Large intestine (tissue), 3 donors: ENCODE measurements at regions not wholly inside any gene's neighbourhood (a gene's known extent, or its start where the extent isn't known, plus 50 kb on each side); places are given as distances from the start of the nearest gene placed in this dataset.

Experiments used
- DNase-seq, 2 donors: peaks; one replicate each; pipeline versions ENCODE4 v3.0.0 to v3.0.0-alpha.2; 2013
- H3K27ac ChIP-seq: one replicate; pipeline ENCODE4 v1.5.1; 2013; ENCODE audit warnings: low read length
- H3K27me3 ChIP-seq: 2 replicates; pipeline ENCODE4 v1.6.1; 2013; ENCODE audit warnings: low read length; ENCODE audit not compliant: control insufficient read depth, insufficient read depth
- H3K36me3 ChIP-seq: 2 replicates; pipeline ENCODE4 v1.6.1; 2013; ENCODE audit warnings: low read length; ENCODE audit not compliant: control insufficient read depth, insufficient read depth
- H3K4me1 ChIP-seq: one replicate; pipeline ENCODE4 v1.6.1; 2013; ENCODE audit warnings: low read length; ENCODE audit not compliant: control insufficient read depth, insufficient read depth
- H3K4me3 ChIP-seq: one replicate; pipeline ENCODE4 v1.5.1; 2013; ENCODE audit warnings: low read length
- H3K9me3 ChIP-seq: one replicate; pipeline ENCODE4 v1.6.1; 2013; ENCODE audit warnings: mild to moderate bottlenecking, low read depth, low read length, moderate library complexity; ENCODE audit not compliant: control insufficient read depth
- WGBS: methylation state at CpG from one replicate; pipeline ENCODE4 v1.1.5; 2013; ENCODE audit warnings: low lambda C conversion rate; ENCODE audit not compliant: insufficient coverage; 5-methylcytosine and 5-hydroxymethylcytosine counted together

- Histone ChIP-seq H3K4me1 (no peaks in the 10 kb centered on the region), H3K9me3 (no peaks in the 10 kb centered on the region), H3K36me3 (no peaks in the 10 kb centered on the region), H3K27me3 (no peaks in the 10 kb centered on the region), H3K4me3 (no peak overlapping the region), H3K27ac (no peak overlapping the region)
- 83% methylated on average over 1 of the region's 2 CpGs for whole genome bisulfite sequencing
- no peak for DNase-seq
Measured at GRCh38 chr12:29991924-29992323, 208.2 kb upstream of the TMTC1 start.

DNA sequence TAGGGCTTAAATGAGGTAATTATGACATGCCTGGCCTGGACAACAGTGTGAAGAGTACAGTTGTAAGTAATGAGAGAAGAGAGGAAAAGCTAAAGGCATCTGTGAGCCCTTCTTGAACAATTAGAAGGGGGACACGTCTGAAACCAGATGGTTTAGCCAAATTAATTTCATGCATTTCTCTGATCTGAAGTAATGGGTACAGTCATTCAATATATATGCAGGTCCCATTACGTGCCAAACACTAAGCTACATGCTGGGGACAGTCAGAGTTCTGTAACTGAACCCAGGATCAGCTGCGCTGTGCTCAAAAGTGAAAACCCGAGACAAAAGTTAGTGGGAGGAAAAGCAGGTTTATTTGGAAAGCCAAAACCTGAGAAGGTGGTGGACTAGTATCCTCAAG, 207.2 kb upstream of the TMTC1 start:
- H3K9me3 ChIP-seq = no peaks in the 10 kb centered on the region
- H3K36me3 ChIP-seq = no peaks in the 10 kb centered on the region
- no peaks in the 10 kb centered on the region for H3K4me1 ChIP-seq
- H3K27ac ChIP-seq = no peak overlapping the region
- WGBS = 100% methylated on average over 1 of the region's 4 CpGs
- DNase-seq = no peak
- no peaks in the 10 kb centered on the region for H3K27me3 ChIP-seq
- H3K4me3 ChIP-seq = no peak overlapping the region

- H3K27ac ChIP-seq = no peak overlapping the region
- WGBS = 80% methylated on average over 2 of the region's 2 CpGs
- H3K4me1 ChIP-seq = no peaks in the 10 kb centered on the region
- no peaks in the 10 kb centered on the region for H3K36me3 ChIP-seq
- H3K4me3 ChIP-seq = no peak overlapping the region
- DNase-seq = no peak
- no peaks in the 10 kb centered on the region for H3K27me3 ChIP-seq
- no peaks in the 10 kb centered on the region for H3K9me3 ChIP-seq
Measured at GRCh38 chr12:29983851-29984250, 200.1 kb upstream of the TMTC1 start.

DNA sequence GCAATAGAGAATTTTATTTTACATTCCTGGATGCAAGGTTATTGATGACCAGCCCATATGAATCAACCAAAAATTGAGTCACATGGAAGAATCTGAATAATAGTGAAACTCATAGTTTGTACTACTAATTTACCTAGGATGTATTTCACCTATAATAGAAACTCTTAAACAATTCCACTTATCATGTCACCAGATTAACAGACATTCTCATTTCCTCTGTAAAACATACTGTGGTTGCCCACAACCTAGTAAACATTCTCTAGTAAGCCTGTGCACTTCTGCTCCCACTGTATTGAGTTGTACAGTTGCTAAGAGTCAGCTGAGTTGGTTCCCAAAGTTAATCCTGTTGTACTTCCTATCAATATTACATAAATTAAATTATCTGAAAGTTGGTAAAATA, 196.6 kb upstream of the TMTC1 start:
- H3K27ac ChIP-seq = no peak overlapping the region
- no peak overlapping the region for H3K4me3 ChIP-seq
- H3K36me3 ChIP-seq = no peaks in the 10 kb centered on the region
- no peaks in the 10 kb centered on the region for H3K9me3 ChIP-seq
- no peaks in the 10 kb centered on the region for H3K4me1 ChIP-seq
- DNase-seq = no peak
- H3K27me3 ChIP-seq = no peaks in the 10 kb centered on the region

- no peaks in the 10 kb centered on the region for H3K36me3 ChIP-seq
- no peaks in the 10 kb centered on the region for H3K9me3 ChIP-seq
- no peak overlapping the region for H3K27ac ChIP-seq
- no peak for DNase-seq
- H3K4me1 ChIP-seq = no peaks in the 10 kb centered on the region
- no peak overlapping the region for H3K4me3 ChIP-seq
- WGBS = no CpG with 5 or more reads among the region's 2 CpGs
- H3K27me3 ChIP-seq = no peaks in the 10 kb centered on the region
Measured at GRCh38 chr12:29971446-29971845, 187.7 kb upstream of the TMTC1 start.

- H3K27ac ChIP-seq = no peak overlapping the region
- no CpG with 5 or more reads among the region's 3 CpGs for WGBS
- DNase-seq = no peak
- no peaks in the 10 kb centered on the region for H3K4me1 ChIP-seq
- H3K36me3 ChIP-seq = no peaks in the 10 kb centered on the region
- no peak overlapping the region for H3K4me3 ChIP-seq
- no peaks in the 10 kb centered on the region for H3K9me3 ChIP-seq
- no peaks in the 10 kb centered on the region for H3K27me3 ChIP-seq
Measured at GRCh38 chr12:29970501-29970900, 186.8 kb upstream of the TMTC1 start.

- WGBS = 94% methylated on average over 5 of the region's 6 CpGs
- Histone ChIP-seq H3K9me3 (no peaks in the 10 kb centered on the region), H3K4me3 (no peak overlapping the region)
Measured at GRCh38 chr12:29962276-29963035, 178.7 kb upstream of the TMTC1 start.

DNA sequence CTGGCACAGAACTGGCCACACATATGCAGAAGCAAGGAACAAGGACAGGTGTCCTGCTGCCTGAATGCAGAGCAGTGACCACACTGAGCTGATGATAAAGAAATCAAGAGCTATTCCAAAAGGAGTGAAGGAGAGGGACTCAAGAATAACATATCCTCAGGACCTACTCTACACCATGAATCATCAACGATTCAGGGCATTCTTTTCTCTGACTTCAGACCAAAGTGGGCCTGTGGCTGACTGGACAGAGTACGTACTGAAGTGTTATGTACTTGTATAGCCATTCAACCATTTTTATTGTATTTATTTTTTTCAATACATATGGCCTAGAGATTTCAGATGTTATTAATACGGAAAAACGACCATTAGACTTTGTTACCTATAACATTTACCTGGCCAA, 177.5 kb upstream of the TMTC1 start:
- whole genome bisulfite sequencing = 100% methylated on average over 2 of the region's 4 CpGs
- H3K27me3 ChIP-seq = no peaks in the 10 kb centered on the region
- no peaks in the 10 kb centered on the region for H3K36me3 ChIP-seq
- no peak for DNase-seq
- no peaks in the 10 kb centered on the region for H3K9me3 ChIP-seq
- H3K4me3 ChIP-seq = no peak overlapping the region
- no peaks in the 10 kb centered on the region for H3K4me1 ChIP-seq
- H3K27ac ChIP-seq = no peak overlapping the region

More at GRCh38 chr12:29962276-29963035, 178.7 kb upstream of the TMTC1 start:
- Histone ChIP-seq H3K27ac (no peak overlapping the region), H3K4me1 (no peaks in the 10 kb centered on the region), H3K27me3 (no peaks in the 10 kb centered on the region), H3K36me3 (no peaks in the 10 kb centered on the region)
- DNase-seq = no peak

DNA sequence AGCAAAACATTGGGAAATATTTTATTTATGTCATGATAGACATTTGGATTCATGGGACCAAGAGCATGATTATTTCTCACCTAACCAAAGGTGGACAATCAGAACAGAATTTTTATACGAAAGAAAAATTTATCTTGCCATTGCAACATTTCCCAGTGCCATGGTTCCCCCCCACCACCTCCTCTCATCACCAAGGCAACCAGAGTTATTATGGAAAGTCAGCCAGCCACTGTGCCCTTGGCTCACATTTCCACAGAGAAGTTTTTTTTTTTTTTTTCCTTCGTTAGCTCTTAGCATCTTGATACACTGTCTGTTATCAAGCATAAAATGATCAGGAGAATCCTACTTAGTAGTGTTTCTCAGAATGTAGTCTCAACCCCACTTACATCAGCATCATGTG, 176.4 kb upstream of the TMTC1 start:
- WGBS = 100% methylated on average over 1 of the region's 2 CpGs
- no peak overlapping the region for H3K4me3 ChIP-seq
- no peaks in the 10 kb centered on the region for H3K36me3 ChIP-seq
- DNase-seq = no peak
- no peak overlapping the region for H3K27ac ChIP-seq
- no peaks in the 10 kb centered on the region for H3K4me1 ChIP-seq
- H3K27me3 ChIP-seq = no peaks in the 10 kb centered on the region
- H3K9me3 ChIP-seq = no peaks in the 10 kb centered on the region

DNA sequence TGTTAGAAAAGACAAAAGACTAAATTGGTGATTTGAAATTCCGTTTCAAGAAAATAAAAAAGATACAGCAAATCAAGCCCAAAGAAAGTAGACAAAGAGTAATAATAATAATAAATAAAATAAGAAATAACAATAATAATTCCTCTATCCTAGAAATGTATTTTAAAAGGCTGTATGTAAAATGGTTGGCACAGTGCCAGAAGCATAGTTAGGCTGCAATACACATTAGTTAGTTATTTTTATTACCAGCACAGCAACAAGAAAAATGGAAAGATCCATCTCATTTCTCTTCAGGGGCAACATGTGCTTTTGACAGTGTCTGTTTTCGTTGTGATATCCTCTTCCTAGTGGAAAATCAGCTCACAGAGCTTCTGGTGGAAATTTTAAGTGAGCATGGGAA, 174.1 kb upstream of the TMTC1 start:
- no peaks in the 10 kb centered on the region for H3K36me3 ChIP-seq
- no peak for DNase-seq
- WGBS = 96% methylated on average over 2 of the region's 2 CpGs
- H3K4me3 ChIP-seq = no peak overlapping the region
- H3K27me3 ChIP-seq = no peaks in the 10 kb centered on the region
- H3K27ac ChIP-seq = no peak overlapping the region
- H3K4me1 ChIP-seq = no peaks in the 10 kb centered on the region
- H3K9me3 ChIP-seq = no peaks in the 10 kb centered on the region

DNA sequence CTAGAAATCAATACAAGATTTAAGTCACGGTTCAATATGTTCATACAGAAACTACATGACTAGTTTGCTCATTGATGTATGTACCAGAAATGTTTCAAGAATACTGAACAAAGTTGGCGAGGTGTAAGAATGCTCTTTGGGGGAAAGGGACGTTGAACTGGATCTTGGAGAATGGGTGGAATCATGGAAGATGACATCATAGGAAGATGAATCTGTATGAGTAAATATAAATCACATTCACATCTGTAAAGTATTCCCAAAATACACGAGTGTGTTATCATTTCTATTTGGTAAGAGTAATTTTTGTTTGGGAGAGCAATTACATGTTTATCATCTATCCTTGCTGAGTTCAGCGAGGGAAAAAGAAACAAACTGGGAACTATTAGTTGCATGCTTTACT, 162.2 kb upstream of the TMTC1 start:
- Histone ChIP-seq H3K36me3 (no peaks in the 10 kb centered on the region), H3K27ac (no peak overlapping the region), H3K9me3 (no peaks in the 10 kb centered on the region), H3K27me3 (no peaks in the 10 kb centered on the region), H3K4me3 (no peak overlapping the region), H3K4me1 (no peaks in the 10 kb centered on the region)
- WGBS = 87% methylated on average over 3 of the region's 5 CpGs
- DNase-seq = no peak
